ENCODE measurements at regions not wholly inside any gene's neighbourhood (a gene's known extent, or its start where the extent isn't known, plus 50 kb on each side); places are given as distances from the start of the nearest gene placed in this dataset.
"Not testable (repeated sequence)": the region's sequence is repeated elsewhere in the genome, so short reads cannot be mapped to it uniquely, and the experiment has no call there.

- FAIRE-seq (no peak), DNase-seq (ENCODE audit: insufficient read length, low spot score) (no peak)
These were observed 1470.1 kb upstream of the GOT2 start for GRCh38 chr16:60204181-60204580.

- FAIRE-seq = no peak
- DNase-seq (ENCODE audit: insufficient read length, low spot score) = no peak
These were observed 1469.5 kb upstream of the GOT2 start for GRCh38 chr16:60203525-60204124.

DNA sequence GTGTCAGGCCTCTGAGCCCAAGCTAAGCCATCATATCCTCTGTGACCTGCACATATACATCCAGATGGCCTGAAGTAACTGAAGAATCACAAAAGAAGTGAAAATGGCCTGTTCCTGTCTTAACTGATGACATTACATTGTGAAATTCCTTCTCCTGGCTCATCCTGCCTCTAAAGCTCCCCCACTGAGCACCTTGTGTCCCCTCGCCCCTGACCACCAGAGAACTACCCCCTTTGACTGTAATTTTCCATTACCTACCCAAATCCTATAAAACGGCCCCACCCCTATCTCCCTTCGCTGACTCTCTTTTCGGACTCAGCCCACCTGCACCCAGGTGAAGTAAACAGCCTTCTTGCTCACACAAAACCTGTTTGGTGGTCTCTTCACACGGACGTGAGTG is 1466.6 kb upstream of the GOT2 start:
- FAIRE-seq; DNase-seq (ENCODE audit: insufficient read length, low spot score): not testable (repeated sequence)

GRCh38 chr16:60200161-60200560 is 1466.0 kb upstream of the GOT2 start:
- no peak for DNase-seq (ENCODE audit: insufficient read length, low spot score)
- FAIRE-seq = no peak

- DNase-seq (ENCODE audit: insufficient read length, low spot score) = no peak
- FAIRE-seq = no peak
These were observed 1465.0 kb upstream of the GOT2 start for GRCh38 chr16:60199150-60199549.

DNA sequence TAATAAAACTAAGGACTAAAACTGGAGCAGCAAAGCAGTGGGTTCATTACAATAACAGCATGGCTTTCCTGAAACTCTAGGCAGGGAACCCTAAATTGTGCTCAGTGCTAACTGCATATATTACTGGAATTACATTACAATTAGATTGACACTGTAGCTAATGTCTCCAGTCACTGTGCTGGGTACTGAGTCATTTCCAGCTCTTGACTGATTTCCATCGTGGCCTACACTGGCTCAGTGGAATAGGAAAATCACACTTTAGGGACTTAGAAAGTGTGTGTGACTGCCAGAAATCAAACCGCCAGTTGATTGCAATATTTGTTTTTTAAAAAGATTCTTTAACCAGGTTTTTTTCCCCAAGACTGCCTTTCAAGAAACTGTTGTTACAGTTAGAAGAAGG is 1447.4 kb upstream of the GOT2 start:
- DNase-seq (ENCODE audit: insufficient read length, low spot score) (no peak), FAIRE-seq (no peak)

DNA sequence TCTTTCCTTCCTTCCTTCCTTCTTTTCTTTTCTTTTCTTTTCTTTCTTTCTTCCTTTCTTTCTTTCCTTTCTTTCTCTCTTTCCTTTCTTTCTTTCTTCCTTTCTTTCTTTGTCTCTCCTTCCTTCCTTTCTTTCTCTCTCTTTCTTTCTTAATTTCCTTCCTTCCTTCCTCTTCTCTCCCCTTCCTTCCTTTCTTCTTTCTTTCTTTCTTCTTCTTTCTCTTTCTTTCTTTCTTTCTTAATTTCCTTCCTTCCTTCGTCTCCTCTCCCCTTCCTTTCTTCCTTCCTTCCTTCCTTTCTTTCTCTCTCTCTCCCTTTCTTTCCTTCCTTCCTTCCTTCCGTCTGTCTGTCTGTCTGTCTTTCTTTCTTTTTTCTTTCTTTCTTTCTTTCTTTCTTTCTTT is 1446.5 kb upstream of the GOT2 start:
- no peak for FAIRE-seq
- DNase-seq (ENCODE audit: insufficient read length, low spot score) = no peak

DNA sequence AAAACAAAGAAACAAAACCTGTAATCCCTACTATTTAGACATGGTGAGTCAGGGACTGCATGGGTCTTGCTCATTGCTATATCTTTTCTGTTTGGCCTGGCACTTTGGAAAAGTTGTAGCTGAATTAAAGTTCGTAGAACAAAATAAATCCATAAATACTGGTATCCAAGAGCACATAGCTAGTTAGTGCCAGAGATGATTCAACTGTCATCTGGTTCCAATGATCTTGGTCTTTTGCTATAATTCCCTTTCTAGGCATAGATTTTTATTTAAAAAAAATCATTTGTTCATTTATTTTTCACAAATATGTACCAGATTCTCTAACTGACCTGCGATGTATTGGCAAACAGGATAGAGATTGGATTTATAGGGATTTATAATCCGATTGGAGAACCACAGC is 1436.1 kb upstream of the GOT2 start:
- no peak for FAIRE-seq

GRCh38 chr16:60166111-60166510 is 1432.0 kb upstream of the GOT2 start:
- no peak for FAIRE-seq

More for the DNA sequence above, 1436.1 kb upstream of the GOT2 start:
- no peak for DNase-seq (ENCODE audit: insufficient read length, low spot score)

GRCh38 chr16:60151987-60152386 is 1417.9 kb upstream of the GOT2 start:
- DNase-seq (ENCODE audit: insufficient read length, low spot score) (no peak), FAIRE-seq (no peak)

More at GRCh38 chr16:60166111-60166510, 1432.0 kb upstream of the GOT2 start:
- no peak for DNase-seq (ENCODE audit: insufficient read length, low spot score)

- DNase-seq (ENCODE audit: insufficient read length, low spot score) = no peak
- FAIRE-seq = no peak
These were observed 1416.8 kb upstream of the GOT2 start for GRCh38 chr16:60150907-60151306.

- FAIRE-seq = no peak
These were observed 1409.2 kb upstream of the GOT2 start for GRCh38 chr16:60143348-60143705.

DNA sequence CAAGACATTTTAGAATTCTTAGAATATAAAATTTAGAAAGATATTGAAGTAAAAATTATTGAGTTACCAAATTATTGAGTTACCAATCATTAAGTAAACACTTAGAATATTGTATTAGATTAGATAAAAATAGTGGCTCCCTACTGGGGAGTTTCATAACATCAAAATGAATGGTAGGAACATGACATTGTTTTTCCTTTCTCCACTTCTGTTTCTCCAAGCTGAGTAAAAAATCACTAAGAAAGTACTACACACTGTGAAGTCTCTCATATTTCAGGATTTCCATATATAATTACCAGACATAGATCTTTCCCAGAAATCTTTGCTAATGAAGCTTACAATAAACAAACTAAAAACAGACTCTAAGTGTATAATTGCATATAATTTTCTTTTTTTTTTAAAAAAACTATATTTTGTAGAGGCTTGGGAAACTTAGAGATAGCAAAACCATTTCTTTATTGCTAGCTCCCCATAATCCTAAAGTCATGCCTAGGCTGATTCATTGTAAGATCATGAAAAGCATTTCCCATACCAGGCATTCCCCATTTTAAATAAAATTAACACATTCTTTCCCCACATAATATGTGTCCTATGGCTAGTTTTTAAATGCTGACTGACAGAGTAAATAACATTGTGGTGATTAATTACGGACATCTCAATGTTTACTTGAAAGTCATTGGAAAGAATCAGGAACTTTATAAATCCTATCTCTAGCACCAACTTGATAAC is 1408.7 kb upstream of the GOT2 start:
- FAIRE-seq = no peak
- DNase-seq (ENCODE audit: insufficient read length, low spot score) = no peak

More at GRCh38 chr16:60143348-60143705, 1409.2 kb upstream of the GOT2 start:
- no peak for DNase-seq (ENCODE audit: insufficient read length, low spot score)

GRCh38 chr16:60137891-60138290 is 1403.8 kb upstream of the GOT2 start:
- FAIRE-seq = no peak
- no peak for DNase-seq (ENCODE audit: insufficient read length, low spot score)

- FAIRE-seq (no peak), DNase-seq (ENCODE audit: insufficient read length, low spot score) (no peak)
These were observed 1393.1 kb upstream of the GOT2 start for GRCh38 chr16:60127196-60127595.

- DNase-seq (ENCODE audit: insufficient read length, low spot score) = not testable (repeated sequence)
These were observed 1392.0 kb upstream of the GOT2 start for GRCh38 chr16:60126115-60126514.

GRCh38 chr16:60123392-60124023 is 1389.4 kb upstream of the GOT2 start:
- DNase-seq (ENCODE audit: insufficient read length, low spot score) = no peak
- no peak for FAIRE-seq

More at GRCh38 chr16:60126115-60126514, 1392.0 kb upstream of the GOT2 start:
- FAIRE-seq = not testable (repeated sequence)

GRCh38 chr16:60120586-60120985 is 1386.5 kb upstream of the GOT2 start:
- FAIRE-seq (no peak), DNase-seq (ENCODE audit: insufficient read length, low spot score) (no peak)

DNA sequence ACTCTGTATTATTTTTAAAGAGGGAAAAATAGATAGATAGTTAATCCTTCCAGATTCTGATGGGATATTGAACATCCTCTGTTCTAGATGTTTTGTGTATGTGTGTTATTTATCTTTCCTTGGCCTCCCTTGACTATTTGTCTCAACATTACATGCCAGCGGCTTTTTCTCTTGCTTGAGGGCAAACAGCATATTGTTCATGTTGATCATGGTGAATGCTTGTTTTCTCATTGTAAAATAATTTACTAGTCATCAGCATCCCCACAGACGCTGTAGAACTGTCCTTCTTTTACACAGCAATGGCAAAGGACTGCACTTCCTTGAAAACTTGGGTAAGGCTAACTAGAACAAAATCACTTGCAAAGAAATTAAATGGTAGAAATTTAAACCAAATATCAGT is 1376.4 kb upstream of the GOT2 start:
- FAIRE-seq (no peak), DNase-seq (ENCODE audit: insufficient read length, low spot score) (no peak)

DNA sequence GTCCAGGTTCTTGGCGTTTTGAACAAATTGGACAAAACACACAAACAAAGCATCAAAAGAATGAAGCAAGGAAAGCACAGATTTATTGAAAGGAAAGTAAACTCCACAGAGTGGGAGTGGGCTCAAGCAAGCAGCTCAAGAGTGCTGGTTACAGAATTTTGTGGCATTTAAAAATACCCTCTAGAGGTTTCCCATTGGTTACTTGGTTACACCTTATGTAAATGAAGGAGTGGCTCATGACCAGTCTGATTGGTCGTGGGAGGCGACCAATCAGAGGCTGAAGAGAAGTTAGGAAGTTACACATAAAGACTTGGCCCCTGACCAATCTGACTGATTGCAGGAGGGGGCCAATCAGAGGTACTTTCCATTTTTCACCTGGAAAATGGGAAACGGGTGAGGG is 1373.8 kb upstream of the GOT2 start:
- FAIRE-seq (no peak), DNase-seq (ENCODE audit: insufficient read length, low spot score) (no peak)

DNA sequence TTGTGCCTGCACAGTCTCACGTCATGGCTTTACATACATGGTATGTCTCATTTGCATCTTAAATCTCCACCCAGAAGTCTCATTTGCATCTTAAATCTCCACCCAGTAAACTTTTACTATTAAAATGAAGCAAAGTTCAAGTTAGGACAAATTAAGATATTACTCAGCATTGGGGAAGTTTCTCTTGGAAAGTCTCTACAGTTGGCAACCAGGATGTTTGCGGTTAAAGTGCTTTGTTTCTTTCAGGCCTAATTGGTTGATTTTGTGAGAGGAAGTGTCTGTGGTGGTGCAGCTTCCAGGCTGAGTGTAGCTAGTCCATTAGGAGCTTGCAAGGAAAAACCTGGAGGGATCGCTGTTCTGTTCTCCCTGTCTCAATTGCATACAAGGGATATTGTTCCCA is 1373.3 kb upstream of the GOT2 start:
- no peak for FAIRE-seq

GRCh38 chr16:60100371-60100770 is 1366.3 kb upstream of the GOT2 start:
- DNase-seq (ENCODE audit: insufficient read length, low spot score) (no peak), FAIRE-seq (no peak)

More for the DNA sequence above, 1373.3 kb upstream of the GOT2 start:
- no peak for DNase-seq (ENCODE audit: insufficient read length, low spot score)
